Fibroblast of skin of left quadriceps (primary cell): ENCODE measurements at regions not wholly inside any gene's neighbourhood (a gene's known extent, or its start where the extent isn't known, plus 50 kb on each side); places are given as distances from the start of the nearest gene placed in this dataset.
A peak's percentile ranks its signal among the peaks of the same experiment; 100 is the strongest.
"Not testable (repeated sequence)": the region's sequence is repeated elsewhere in the genome, so short reads cannot be mapped to it uniquely, and the experiment has no call there.

Source experiments
- DNase-seq, 2 experiments: peaks; one replicate each; pipeline ENCODE4 v3.0.0-alpha.2; 2013; ENCODE audit warnings: low read depth in 2 of 2

DNA sequence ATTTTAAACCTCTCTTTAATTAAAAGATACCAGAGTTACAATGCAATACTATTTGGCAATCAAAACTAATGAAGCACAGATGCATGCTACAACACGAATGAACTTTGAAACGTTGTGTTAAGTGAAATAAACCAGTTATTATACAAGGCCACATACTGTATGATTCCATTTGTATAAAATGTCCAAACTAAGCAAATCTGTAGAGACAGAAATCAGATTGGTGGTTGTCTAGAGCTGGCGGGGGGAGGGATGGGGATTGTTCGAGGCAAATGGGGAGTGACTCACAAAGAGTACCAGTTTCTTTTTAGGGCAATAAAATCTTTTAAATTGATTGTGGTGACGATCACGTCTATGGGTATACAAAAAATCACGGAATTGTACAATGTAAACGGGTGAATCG is 677.0 kb downstream of the NTRK3 start:
- DNase-seq: no peak

- no peak for DNase-seq
Observed at GRCh38 chr15:87578776-87579175, 677.8 kb downstream of the NTRK3 start.

GRCh38 chr15:87577336-87577735 is 679.2 kb downstream of the NTRK3 start:
- DNase-seq: no peak

- DNase-seq: no peak
Observed at GRCh38 chr15:87576486-87577176, 679.9 kb downstream of the NTRK3 start.

- DNase-seq: no peak
Observed at GRCh38 chr15:87575896-87576473, 680.6 kb downstream of the NTRK3 start.

GRCh38 chr15:87573534-87573933 is 683.0 kb downstream of the NTRK3 start:
- no peak for DNase-seq

DNA sequence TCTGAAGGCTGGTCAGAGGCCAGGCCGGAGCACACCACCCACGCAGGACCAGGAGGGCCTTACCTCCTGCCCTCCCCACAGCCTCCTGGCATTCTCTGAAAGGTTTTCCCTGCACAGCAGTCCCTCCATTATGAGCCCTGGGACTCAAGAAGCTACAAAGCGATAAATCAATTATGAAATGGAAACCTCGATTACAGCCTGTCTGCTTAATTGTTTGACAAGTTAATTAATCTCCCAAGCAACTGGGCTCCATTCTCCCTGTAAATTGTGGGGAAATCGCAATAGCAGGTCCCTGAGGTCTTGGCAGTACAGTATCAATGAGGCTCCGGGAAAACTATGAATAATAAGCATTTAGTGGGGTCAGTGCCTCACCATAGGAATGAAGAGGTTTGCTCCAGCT is 683.5 kb downstream of the NTRK3 start:
- no peak for DNase-seq

DNA sequence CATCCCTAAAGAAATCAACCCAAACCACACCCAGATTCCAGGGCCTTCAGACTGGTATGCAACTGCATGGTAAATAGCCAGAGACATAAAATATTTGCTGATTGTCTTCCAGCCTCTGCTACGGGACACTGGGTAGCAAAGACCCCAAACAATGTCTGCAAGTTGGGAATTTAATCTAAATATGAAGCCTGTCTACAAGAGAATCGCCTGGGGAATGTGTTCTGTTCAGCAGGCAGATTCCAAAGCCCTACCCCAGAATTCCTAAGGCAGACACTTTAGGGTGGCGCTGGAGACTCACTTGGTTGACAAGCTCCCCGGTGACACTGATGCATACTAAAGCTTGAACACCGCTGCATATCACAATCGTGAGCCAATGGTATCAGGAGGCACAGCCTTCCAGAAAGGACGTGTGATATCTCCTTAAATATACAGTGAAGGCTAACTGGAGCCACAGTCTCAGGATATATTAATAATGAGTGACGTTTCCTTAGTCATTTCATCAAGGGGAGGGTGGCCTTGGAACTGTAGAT is 684.1 kb downstream of the NTRK3 start:
- DNase-seq: no peak

- DNase-seq: no peak
Observed at GRCh38 chr15:87570206-87570605, 686.3 kb downstream of the NTRK3 start.

GRCh38 chr15:87569581-87569980 is 687.0 kb downstream of the NTRK3 start:
- DNase-seq: no peak

DNA sequence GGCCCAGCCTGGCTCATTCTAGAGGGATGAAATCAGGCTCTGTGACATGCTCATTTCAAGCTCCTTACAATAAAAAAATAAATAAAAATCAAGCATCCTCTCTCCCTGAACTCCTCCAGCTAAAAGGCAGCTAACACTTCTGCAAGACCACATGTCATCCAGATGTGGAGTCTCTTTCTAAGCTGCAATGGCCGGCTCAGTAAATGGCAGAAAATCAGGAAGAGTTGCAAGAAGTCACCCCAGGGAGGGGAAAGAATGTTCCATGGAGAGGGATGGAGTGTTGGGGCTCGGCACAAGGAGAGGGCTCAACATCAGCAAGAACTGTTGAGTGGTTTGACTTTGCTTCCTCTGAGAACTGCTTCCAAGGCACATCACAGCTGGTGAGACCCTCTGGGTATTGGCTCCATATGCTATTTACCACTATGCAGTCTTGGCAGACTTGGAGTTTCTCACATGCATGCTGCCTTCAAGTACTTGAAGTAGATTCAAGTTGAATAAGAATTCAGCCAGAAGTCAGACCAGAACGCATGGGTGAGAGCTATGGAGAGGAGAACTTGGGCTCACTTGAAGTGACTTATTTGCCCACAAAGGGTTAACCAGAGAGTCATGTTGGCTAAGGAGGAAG is 689.0 kb downstream of the NTRK3 start:
- DNase-seq: peak in 1 of 2 experiments; percentile 36

DNA sequence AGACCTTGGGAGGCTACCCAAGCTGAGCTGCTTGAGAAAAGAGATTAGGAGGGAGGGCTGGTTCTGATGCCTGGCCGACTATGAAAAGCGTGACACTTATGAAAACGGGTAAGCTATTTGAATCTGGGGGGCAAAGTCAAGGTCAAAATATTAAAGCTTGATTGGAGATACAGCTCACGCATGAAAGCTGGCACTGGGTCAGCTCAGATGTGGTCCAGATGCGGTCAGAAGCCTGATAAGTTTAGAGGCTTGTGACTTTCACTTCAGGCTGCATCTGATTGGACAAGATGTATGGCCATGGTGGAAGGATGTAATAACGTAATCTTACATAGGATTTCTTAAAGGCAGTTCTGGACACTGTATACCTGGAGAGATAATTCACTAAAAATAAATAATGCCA is 690.3 kb downstream of the NTRK3 start:
- no peak for DNase-seq

- DNase-seq: no peak
Observed at GRCh38 chr15:87564681-87565080, 691.9 kb downstream of the NTRK3 start.

GRCh38 chr15:87563869-87564268 is 692.7 kb downstream of the NTRK3 start:
- no peak for DNase-seq

GRCh38 chr15:87562203-87562602 is 694.3 kb downstream of the NTRK3 start:
- DNase-seq: no peak

GRCh38 chr15:87561641-87562040 is 694.9 kb downstream of the NTRK3 start:
- DNase-seq: no peak

DNA sequence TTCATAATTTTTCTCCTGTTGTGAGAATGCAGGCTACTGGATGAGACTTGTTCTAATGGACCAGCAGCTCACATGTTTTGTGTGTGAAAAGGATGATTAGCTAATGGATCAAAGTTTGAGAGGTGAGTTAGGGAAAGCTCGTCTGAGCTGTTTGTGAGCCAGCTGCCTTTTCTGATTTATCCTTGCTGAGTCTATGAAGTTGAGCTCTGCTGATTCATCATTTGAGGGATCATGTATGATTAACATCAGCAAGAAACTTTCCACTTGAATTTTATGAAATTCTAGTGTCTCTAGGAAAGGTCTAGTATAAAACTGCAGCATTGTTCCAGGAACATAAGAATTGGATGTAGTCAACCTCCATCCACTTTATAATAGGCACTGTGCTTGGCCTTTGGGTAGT is 698.7 kb downstream of the NTRK3 start:
- no peak for DNase-seq

GRCh38 chr15:87556886-87557285 is 699.7 kb downstream of the NTRK3 start:
- DNase-seq: no peak

DNA sequence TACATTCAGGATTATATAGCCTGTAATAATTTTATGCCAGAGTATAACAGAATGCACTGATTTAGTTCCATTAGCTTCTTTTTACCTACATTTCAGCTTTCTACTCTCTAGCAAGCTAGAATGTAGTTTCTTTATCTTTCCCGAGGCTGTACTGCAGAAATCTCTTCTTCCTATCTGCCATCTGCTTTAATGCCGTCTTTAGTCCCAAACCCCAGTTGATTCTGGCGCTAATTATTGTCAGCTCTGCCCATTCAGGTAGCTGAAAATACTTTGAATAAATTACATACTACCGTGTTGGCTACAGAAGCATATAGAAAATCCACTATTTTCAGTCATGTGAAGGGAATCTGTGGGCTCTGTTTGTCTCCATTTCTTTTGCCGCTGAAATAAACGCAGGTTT is 706.7 kb downstream of the NTRK3 start:
- no peak for DNase-seq

- no peak for DNase-seq
Observed at GRCh38 chr15:87549296-87549695, 707.2 kb downstream of the NTRK3 start.

DNA sequence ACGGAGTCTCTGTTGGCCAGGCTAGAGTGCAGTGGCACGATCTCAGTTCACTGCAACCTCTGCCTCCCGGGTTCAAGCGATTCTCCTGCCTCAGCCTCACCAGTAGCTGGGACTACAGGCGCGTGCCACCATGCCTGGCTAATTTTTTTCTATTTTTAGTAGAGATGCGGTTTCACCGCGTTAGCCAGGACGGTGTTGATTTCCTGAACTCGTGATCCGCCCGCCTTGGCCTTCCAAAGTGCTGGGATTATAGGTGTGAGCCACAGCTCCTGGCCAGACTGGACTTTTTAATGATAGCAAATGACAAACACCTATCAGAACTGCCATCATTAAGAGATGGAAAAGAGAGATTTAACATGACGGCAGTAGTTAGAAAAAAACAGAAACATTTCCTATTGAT is 707.9 kb downstream of the NTRK3 start:
- not testable (repeated sequence) for DNase-seq

DNA sequence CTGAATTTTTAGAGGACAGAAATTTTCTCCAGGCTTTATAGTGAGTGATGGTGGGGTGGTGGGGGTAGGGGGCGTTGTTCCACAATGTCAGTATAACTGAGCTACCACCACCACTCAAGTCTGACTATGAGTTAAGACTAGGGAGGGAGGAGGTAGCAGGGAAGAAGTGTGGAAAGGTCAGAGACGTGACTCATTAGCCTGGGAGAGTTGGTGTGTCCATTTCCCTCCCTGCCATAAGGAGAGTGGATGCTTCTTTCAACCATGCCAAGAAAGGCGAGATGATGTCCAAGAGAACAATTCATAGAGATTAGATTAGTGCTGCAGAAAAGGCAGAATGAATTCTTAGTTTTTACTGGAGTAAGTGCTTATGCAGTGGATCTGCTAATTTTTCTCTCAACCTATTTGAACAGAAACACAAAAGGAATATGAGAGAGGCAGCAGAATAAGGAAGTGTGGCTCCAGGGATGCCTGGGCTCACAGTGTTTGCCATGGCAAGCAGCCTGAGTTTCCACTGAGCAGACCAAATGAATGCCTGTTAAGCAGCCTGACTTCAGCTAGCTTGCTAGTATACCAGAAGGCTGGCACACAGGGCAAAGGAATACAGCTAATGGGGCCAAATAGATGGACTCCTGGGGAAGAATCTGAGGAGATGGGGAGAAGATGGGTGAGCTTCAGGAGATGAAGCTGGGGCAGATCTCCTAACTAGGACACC is 708.9 kb downstream of the NTRK3 start:
- no peak for DNase-seq
